Heart right ventricle (tissue), 16 donors: ENCODE measurements at regions not wholly inside any gene's neighbourhood (a gene's known extent, or its start where the extent isn't known, plus 50 kb on each side); places are given as distances from the start of the nearest gene placed in this dataset.
A peak's percentile ranks its signal among the peaks of the same experiment; 100 is the strongest.

Experiments used
- ATAC-seq, 8 donors: fragments of 200-7000 bp; cut with Tn5 transposase; one replicate each; pipeline ENCODE4 v1.9.1; 2020; ENCODE audit warnings: mild to moderate bottlenecking in 8 of 8, moderate library complexity in 8 of 8, moderate number of reproducible peaks in 1 of 8
- DNase-seq, 2 donors: peaks; one replicate each; pipeline ENCODE4 v3.0.0-alpha.2; 2020
- H3K27ac ChIP-seq, 10 donors: fragments of 200-600 bp; sonication (generic) in 2 of 10; one replicate each; pipeline versions ENCODE4 v1.5.0 to v1.8.0; 2020 to 2022; ENCODE audit warnings: mild to moderate bottlenecking in 3 of 10
- H3K27me3 ChIP-seq, 7 donors: fragments of 200-600 bp; one replicate each; pipeline ENCODE4 v1.8.0; 2021 to 2022; ENCODE audit warnings: mild to moderate bottlenecking in 2 of 7
- H3K36me3 ChIP-seq, 9 donors: fragments of 200-600 bp; sonication (generic) in 1 of 9; one replicate each; pipeline versions ENCODE4 v1.5.0 to v1.8.0; 2020 to 2022; ENCODE audit warnings: mild to moderate bottlenecking in 2 of 9
- H3K4me1 ChIP-seq, 9 donors: fragments of 200-600 bp; sonication (generic) in 1 of 9; one replicate each; pipeline versions ENCODE4 v1.5.0 to v1.8.0; 2020 to 2022; ENCODE audit warnings: mild to moderate bottlenecking in 4 of 9
- H3K4me3 ChIP-seq, 10 donors: fragments of 200-600 bp; sonication (generic) in 2 of 10; one replicate each; pipeline versions ENCODE4 v1.5.0 to v1.8.0; 2020 to 2022; ENCODE audit warnings: mild to moderate bottlenecking in 7 of 10, moderate library complexity in 2 of 10
- H3K9me3 ChIP-seq, 11 donors: fragments of 200-600 bp in 10 of 11; sonication (generic) in 2 of 11; one replicate each; pipeline versions ENCODE4 v1.5.0 to v1.8.0; 2013 to 2022; ENCODE audit warnings: mild to moderate bottlenecking in 2 of 11, control low read depth in 1 of 11, moderate library complexity in 1 of 11
- CTCF ChIP-seq, 9 donors: fragments of 200-600 bp; sonication (generic) in 2 of 9; IDR thresholded peaks; one replicate each; pipeline versions ENCODE4 v1.5.0 to v1.8.0; 2021 to 2022; ENCODE audit warnings: antibody characterized with exemption in 9 of 9, mild to moderate bottlenecking in 5 of 9, moderate library complexity in 1 of 9
- WGBS, 2 donors: extraction: QIAGEN DNeasy Blood & Tissue Kit; methylation state at CpG; one replicate each; pipeline ENCODE4 v1.1.7; 2013; ENCODE audit warnings: inconsistent platforms in 1 of 2; 5-methylcytosine and 5-hydroxymethylcytosine counted together
- intact Hi-C, 10 donors: fragments of 100-400 bp; cut with DNase I; formaldehyde crosslinking; loops; one replicate each; pipeline versions ENCODE4 v1.11.1 to v1.14.2; 2022
- donor health status: Arrhythmogenic right ventricular cardiomyopathy.
- donor health status: ischemic (EF 13 %, LVEDD 7.1; RV severe dilation, severe dysfunction).
- donor health status: healthy with polysubstance abuse.
- donor health status: DM: no; HTN: yes; CAD: no.
- donor health status: DM: no; HTN: no; CAD: no.
- donor health status: ischemic (EF 25% LVEDD 6.9; RV normal size, moderate dysfunction).
- donor health status: ischemic (EF 25% LVEDD 5.7; RV mildly dilated, moderate dysfunction).
- donor health status: healthy.
- donor health status: DM: yes; HTN: yes; CAD: no.
- donor health status: Ischemic cardiomyopathy.
- donor health status: ischemic (EF 35%, LVEDD 5.7; RV mildly dilated, moderate dysfunction).
- donor health status: nonischemic (EF 11% LVEDD 7.7; RV severe dilation, severe dysfunction).
- donor health status: DM: yes; HTN: yes; CAD: no.
- donor health status: PGD.
- donor health status: ischemic (EF 29% LVEDD 5.4; RV normal size, mild dysfunction).
- donor health status: nonischemic (EF 23%, LVEDD 6.1; RV moderate dilation, normal function).

GRCh38 chr7:130974794-130975193 is 240.8 kb upstream of the KLF14 start:
- Histone ChIP-seq H3K4me3 (no peak overlapping the region), H3K27ac (peak overlapping the region in 1 of 10 donors; percentile 3), H3K4me1 (peaks cover 2 to 49% (median 28%) of the 10 kb centered on the region in 9 donors), H3K27me3 (no peaks in the 10 kb centered on the region), H3K36me3 (peaks cover 0 to 37% (median 0%) of the 10 kb centered on the region in 9 donors), H3K9me3 (peaks cover 0 to 7% (median 0%) of the 10 kb centered on the region in 11 donors)
- 96 to 100% methylated on average over 2 of the region's 2 CpGs for WGBS, 2 donors
- intact Hi-C loops, result no loop called here
- TF ChIP-seq CTCF (IDR thresholded peaks at IDR 0.05), result no peak
- ATAC-seq (no peak), DNase-seq (no peak)

- ATAC-seq (peak in 3 of 8 donors; percentile 11 to 26 (median 15)), DNase-seq (no peak)
- 90 to 93% methylated on average over 5 of the region's 5 CpGs for WGBS, 2 donors
- Histone ChIP-seq H3K9me3 (peaks cover 0 to 7% (median 0%) of the 10 kb centered on the region in 11 donors), H3K36me3 (peaks cover 0 to 45% (median 0%) of the 10 kb centered on the region in 9 donors), H3K4me1 (peaks cover 0 to 42% (median 22%) of the 10 kb centered on the region in 9 donors), H3K4me3 (no peak overlapping the region), H3K27me3 (no peaks in the 10 kb centered on the region), H3K27ac (no peak overlapping the region)
- intact Hi-C loops, result no loop called here
- TF ChIP-seq CTCF (IDR thresholded peaks at IDR 0.05), result no peak
These were observed 241.7 kb upstream of the KLF14 start for GRCh38 chr7:130975731-130976130.

- H3K36me3 ChIP-seq, result peaks cover 0 to 41% (median 10%) of the 10 kb centered on the region in 9 donors
- TF ChIP-seq CTCF (IDR thresholded peaks at IDR 0.05), result peak in 8 of 9 donors; percentile 16 to 73 (median 64)
- DNase-seq (no peak), ATAC-seq (peak in 4 of 8 donors; percentile 41 to 50 (median 43))
- 34 to 42% methylated on average over 3 of the region's 3 CpGs for WGBS, 2 donors
- intact Hi-C loops, result loop anchor here in 4 of 10 donors (2.0 to 10.0 kb wide), 5 partner anchors 53 to 453 kb away; no protein-coding TSS in a partner anchor
- H3K9me3 ChIP-seq, result no peaks in the 10 kb centered on the region
- H3K27ac ChIP-seq, result peak overlapping the region in 2 of 10 donors; percentile 32 to 41
- H3K4me3 ChIP-seq, result no peak overlapping the region
- H3K27me3 ChIP-seq, result no peaks in the 10 kb centered on the region
- H3K4me1 ChIP-seq, result peaks cover 12 to 82% (median 59%) of the 10 kb centered on the region in 9 donors
These were observed 248.2 kb upstream of the KLF14 start for GRCh38 chr7:130982160-130982638.

- peaks cover 0 to 44% (median 10%) of the 10 kb centered on the region in 9 donors for H3K36me3 ChIP-seq
- no peaks in the 10 kb centered on the region for H3K9me3 ChIP-seq
- no peak overlapping the region for H3K4me3 ChIP-seq
- 74 to 84% methylated on average over 3 of the region's 3 CpGs for WGBS, 2 donors
- intact Hi-C loops, result loop anchor here in 4 of 10 donors (2.0 to 10.0 kb wide), 5 partner anchors 52 to 452 kb away; no protein-coding TSS in a partner anchor
- peaks cover 12 to 86% (median 64%) of the 10 kb centered on the region in 9 donors for H3K4me1 ChIP-seq
- H3K27ac ChIP-seq, result peak overlapping the region in 2 of 10 donors; percentile 32 to 41
- DNase-seq, result no peak
- no peak for TF ChIP-seq CTCF (IDR thresholded peaks at IDR 0.05)
- H3K27me3 ChIP-seq, result no peaks in the 10 kb centered on the region
- ATAC-seq, result no peak
These were observed 248.6 kb upstream of the KLF14 start for GRCh38 chr7:130982651-130983050.
